ENCODE measurements at regions not wholly inside any gene's neighbourhood (a gene's known extent, or its start where the extent isn't known, plus 50 kb on each side); places are given as distances from the start of the nearest gene placed in this dataset.

- Histone ChIP-seq H3K27me3 (ENCODE audit: insufficient read depth, low read depth, low read length) (no peaks in the 10 kb centered on the region), H4K20me1 (ENCODE audit: insufficient read depth) (no peaks in the 10 kb centered on the region), H2AFZ (ENCODE audit: low read depth, low read length) (no peak overlapping the region), H3K27ac (ENCODE audit: low read length) (no peak overlapping the region), H3K4me2 (ENCODE audit: low read length) (no peak overlapping the region), H3K9me3 (ENCODE audit: low read length) (no peaks in the 10 kb centered on the region), H3K9ac (ENCODE audit: low read length) (no peak overlapping the region), H3K79me2 (replicated peaks; ENCODE audit: insufficient read depth, low read length) (no peaks in the 10 kb centered on the region), H3K36me3 (ENCODE audit: insufficient read depth, low read length) (no peaks in the 10 kb centered on the region), H3K4me3 (ENCODE audit: low read length) (no peak overlapping the region), H3K9me2 (ENCODE audit: insufficient read depth, low read length) (no peaks in the 10 kb centered on the region), H3F3A (ENCODE audit: insufficient read depth, low read length, poor library complexity, severe bottlenecking) (no peaks in the 10 kb centered on the region)
- TF ChIP-seq, protein P1, sequence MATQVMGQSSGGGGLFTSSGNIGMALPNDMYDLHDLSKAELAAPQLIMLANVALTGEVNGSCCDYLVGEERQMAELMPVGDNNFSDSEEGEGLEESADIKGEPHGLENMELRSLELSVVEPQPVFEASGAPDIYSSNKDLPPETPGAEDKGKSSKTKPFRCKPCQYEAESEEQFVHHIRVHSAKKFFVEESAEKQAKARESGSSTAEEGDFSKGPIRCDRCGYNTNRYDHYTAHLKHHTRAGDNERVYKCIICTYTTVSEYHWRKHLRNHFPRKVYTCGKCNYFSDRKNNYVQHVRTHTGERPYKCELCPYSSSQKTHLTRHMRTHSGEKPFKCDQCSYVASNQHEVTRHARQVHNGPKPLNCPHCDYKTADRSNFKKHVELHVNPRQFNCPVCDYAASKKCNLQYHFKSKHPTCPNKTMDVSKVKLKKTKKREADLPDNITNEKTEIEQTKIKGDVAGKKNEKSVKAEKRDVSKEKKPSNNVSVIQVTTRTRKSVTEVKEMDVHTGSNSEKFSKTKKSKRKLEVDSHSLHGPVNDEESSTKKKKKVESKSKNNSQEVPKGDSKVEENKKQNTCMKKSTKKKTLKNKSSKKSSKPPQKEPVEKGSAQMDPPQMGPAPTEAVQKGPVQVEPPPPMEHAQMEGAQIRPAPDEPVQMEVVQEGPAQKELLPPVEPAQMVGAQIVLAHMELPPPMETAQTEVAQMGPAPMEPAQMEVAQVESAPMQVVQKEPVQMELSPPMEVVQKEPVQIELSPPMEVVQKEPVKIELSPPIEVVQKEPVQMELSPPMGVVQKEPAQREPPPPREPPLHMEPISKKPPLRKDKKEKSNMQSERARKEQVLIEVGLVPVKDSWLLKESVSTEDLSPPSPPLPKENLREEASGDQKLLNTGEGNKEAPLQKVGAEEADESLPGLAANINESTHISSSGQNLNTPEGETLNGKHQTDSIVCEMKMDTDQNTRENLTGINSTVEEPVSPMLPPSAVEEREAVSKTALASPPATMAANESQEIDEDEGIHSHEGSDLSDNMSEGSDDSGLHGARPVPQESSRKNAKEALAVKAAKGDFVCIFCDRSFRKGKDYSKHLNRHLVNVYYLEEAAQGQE (IDR thresholded peaks at IDR 0.05; ENCODE audit: borderline replicate concordance): no peak
- TF ChIP-seq CTCF (IDR thresholded peaks at IDR 0.05; ENCODE audit: poor library complexity, severe bottlenecking) (no peak), POLR2AphosphoS5 (IDR thresholded peaks at IDR 0.05) (no peak), EP300 (conservative IDR thresholded peaks at IDR 0.05; ENCODE audit: poor library complexity, severe bottlenecking) (no peak), TAF1 (IDR thresholded peaks at IDR 0.05; ENCODE audit: low read depth) (no peak), MXI1 (conservative IDR thresholded peaks at IDR 0.05; ENCODE audit: poor library complexity, severe bottlenecking) (no peak), SMC3 (conservative IDR thresholded peaks at IDR 0.05; ENCODE audit: poor library complexity) (no peak), RAD21 (conservative IDR thresholded peaks at IDR 0.05) (no peak), EZH2 (IDR thresholded peaks at IDR 0.05; ENCODE audit: borderline replicate concordance, insufficient read depth, low read length, poor library complexity, severe bottlenecking) (no peak)
Measured at GRCh38 chr12:86647800-86648199, 391.6 kb upstream of the MGAT4C start.

- Histone ChIP-seq H3K9ac (ENCODE audit: low read length) (no peak overlapping the region), H3K4me3 (ENCODE audit: low read length) (no peak overlapping the region), H3K79me2 (replicated peaks; ENCODE audit: insufficient read depth, low read length) (no peaks in the 10 kb centered on the region), H3K4me2 (ENCODE audit: low read length) (no peak overlapping the region), H2AFZ (ENCODE audit: low read depth, low read length) (no peak overlapping the region), H3K9me2 (ENCODE audit: insufficient read depth, low read length) (no peaks in the 10 kb centered on the region), H3K9me3 (ENCODE audit: low read length) (no peaks in the 10 kb centered on the region), H3K27ac (ENCODE audit: low read length) (no peak overlapping the region), H3K36me3 (ENCODE audit: insufficient read depth, low read length) (no peaks in the 10 kb centered on the region), H4K20me1 (ENCODE audit: insufficient read depth) (no peaks in the 10 kb centered on the region), H3K27me3 (ENCODE audit: insufficient read depth, low read depth, low read length) (no peaks in the 10 kb centered on the region), H3F3A (ENCODE audit: insufficient read depth, low read length, poor library complexity, severe bottlenecking) (no peaks in the 10 kb centered on the region)
- TF ChIP-seq, protein P1 (IDR thresholded peaks at IDR 0.05; ENCODE audit: borderline replicate concordance): no peak
- TF ChIP-seq SMC3 (conservative IDR thresholded peaks at IDR 0.05; ENCODE audit: poor library complexity) (no peak), EZH2 (IDR thresholded peaks at IDR 0.05; ENCODE audit: borderline replicate concordance, insufficient read depth, low read length, poor library complexity, severe bottlenecking) (no peak), MXI1 (conservative IDR thresholded peaks at IDR 0.05; ENCODE audit: poor library complexity, severe bottlenecking) (no peak), CTCF (IDR thresholded peaks at IDR 0.05; ENCODE audit: poor library complexity, severe bottlenecking) (no peak), TAF1 (IDR thresholded peaks at IDR 0.05; ENCODE audit: low read depth) (no peak), RAD21 (conservative IDR thresholded peaks at IDR 0.05) (no peak), EP300 (conservative IDR thresholded peaks at IDR 0.05; ENCODE audit: poor library complexity, severe bottlenecking) (no peak), POLR2AphosphoS5 (IDR thresholded peaks at IDR 0.05) (no peak)
Measured at GRCh38 chr12:86634456-86635410, 378.5 kb upstream of the MGAT4C start.

Data from neural cell (in vitro differentiated cells).